HTR-8/SVneo (cell line): ENCODE measurements at regions not wholly inside any gene's neighbourhood (a gene's known extent, or its start where the extent isn't known, plus 50 kb on each side); places are given as distances from the start of the nearest gene placed in this dataset.

Experiments
- DNase-seq: peaks from one replicate; pipeline ENCODE4 v3.0.0; 2011; ENCODE audit warnings: low spot score, mixed read lengths; ENCODE audit not compliant: insufficient read length
- FAIRE-seq: peaks from 2 replicates; lab custom pipeline; 2011; peaks lifted over from hg19 to GRCh38; lab: Jason Lieb, UNC

- no peak for DNase-seq
- FAIRE-seq: no peak
Observed at GRCh38 chr14:82398256-82398655, 864.6 kb upstream of the SEL1L start.

DNA sequence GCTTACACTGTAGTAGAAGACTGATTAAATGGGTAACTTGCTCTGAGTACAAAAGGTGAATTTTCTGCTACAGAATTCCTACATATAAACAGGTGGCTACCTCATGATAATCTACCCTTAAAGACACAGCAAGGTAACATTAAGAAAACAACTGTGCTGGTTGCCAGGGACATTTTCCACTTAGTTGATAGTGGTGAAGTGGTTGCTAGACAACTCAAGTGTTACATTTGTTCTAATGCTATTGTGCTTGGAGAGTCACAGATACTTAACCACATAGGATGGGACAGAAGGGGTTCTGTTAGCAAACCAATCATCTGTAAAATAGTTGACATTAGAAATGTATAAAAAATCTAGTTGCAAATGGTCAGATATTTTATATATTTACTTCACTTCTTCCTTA is 870.3 kb upstream of the SEL1L start:
- no peak for DNase-seq
- FAIRE-seq: no peak

DNA sequence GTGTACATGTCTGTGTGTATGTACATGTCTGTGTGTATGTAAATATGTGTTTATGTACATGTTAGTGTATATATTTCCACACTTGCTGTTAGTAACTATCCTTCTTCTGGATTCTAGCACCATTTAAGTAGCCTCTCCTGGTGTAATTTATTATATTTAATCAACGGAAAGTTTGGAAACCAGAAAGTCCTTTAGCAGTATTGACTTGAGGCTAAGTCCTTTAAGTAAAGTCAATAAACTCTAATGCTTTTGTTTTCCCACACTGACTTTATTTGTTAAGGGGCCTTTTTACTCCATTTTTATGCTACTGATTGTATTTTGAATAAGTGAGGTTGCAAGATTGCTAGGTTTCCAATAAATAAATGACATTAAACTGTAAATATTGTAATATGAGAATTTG is 876.4 kb upstream of the SEL1L start:
- FAIRE-seq: no peak

DNA sequence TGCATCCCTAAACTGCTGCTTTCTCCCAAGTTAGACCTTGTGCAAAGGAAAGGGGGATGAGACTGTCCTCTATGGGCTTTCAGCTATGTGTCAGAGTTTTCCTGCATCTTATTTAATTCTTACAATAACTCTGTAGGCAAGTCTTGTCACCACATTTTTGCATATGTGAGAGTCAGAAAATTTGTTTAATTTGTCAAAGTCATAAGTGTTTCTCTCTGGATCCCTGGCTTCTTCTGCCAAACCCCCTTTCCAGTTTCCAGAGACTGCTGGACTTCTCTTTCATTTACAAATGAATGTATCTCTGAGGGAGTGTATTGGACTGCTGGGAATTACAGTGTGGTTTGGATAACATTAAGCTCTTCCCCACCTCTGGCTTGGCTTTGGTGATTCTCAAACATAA is 877.6 kb upstream of the SEL1L start:
- DNase-seq (no peak), FAIRE-seq (no peak)

More for the DNA sequence above, 876.4 kb upstream of the SEL1L start:
- no peak for DNase-seq

- DNase-seq (no peak), FAIRE-seq (no peak)
Observed at GRCh38 chr14:82412545-82412944, 878.9 kb upstream of the SEL1L start.

DNA sequence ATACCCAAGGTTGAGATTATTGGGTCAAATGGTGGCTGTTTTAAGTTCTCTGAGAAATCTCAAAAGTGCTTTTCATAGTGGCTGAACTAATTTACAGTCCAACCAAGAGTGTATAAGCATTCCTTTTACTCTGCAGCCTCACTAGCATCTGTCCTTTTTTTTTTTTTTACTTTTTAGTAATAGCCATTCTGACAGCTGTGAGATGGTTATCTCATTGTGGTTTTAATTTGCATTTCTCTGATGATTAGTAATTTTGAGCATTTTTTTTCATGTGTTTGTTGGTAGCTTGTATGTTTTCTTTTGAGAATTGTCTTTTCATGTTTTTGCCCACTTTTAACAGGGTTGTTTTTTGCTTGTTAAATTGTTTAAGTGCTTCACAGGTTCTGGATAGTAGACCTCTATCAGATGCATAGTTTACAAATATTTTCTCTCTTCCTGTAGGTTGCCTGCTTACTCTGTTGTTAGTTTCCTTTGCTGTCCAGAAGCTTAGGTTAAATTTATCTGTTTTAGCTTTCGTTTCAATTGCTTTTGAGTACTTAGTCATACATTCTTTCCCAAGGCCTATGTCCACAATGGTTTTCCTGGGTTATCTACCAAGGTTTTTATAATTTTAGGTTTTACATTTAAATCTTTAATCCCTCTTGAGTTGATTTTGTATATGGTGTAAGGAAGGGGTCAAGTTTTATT is 881.3 kb upstream of the SEL1L start:
- no peak for FAIRE-seq
- DNase-seq: no peak

GRCh38 chr14:82419933-82420332 is 886.3 kb upstream of the SEL1L start:
- DNase-seq (no peak), FAIRE-seq (no peak)

DNA sequence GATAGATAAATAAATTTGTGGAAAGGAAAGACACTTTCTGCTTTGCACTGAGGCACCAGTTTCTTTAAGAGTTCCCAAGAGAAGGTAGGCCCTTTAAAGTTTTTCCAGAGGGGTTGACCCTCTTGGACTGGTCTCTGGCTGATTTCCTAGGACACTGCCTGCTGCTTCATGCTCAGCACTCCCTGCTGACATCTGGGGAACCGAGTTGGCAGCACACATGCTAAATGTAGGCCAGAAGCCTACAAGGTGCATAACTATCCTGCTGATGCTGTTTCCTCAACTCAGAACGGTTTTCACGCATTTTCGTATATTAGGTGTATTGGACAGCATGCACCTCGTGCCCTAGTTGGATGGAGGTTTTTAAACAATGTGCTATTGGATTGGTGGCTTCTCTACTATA is 887.2 kb upstream of the SEL1L start:
- FAIRE-seq: no peak
- DNase-seq: no peak

DNA sequence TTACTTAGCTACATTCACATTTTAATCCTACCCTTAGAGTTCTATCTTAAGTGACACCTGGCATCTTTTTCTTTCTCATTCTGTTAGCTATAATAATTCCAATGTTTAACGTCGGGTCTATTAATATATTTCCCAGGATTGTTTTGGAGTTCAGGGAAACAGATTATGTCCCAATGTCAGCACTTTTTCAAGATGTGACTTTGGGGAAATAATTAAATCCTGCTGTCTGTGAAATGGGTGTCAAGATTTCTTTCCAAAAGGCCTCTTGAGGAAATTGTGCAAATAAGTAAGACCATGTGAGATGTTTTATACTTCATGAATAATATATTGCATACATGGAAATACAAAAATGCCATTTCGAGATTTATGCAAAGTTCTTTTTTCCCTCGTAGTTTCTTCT is 887.6 kb upstream of the SEL1L start:
- FAIRE-seq (no peak), DNase-seq (no peak)

GRCh38 chr14:82422230-82422629 is 888.6 kb upstream of the SEL1L start:
- FAIRE-seq: no peak
- DNase-seq: no peak

DNA sequence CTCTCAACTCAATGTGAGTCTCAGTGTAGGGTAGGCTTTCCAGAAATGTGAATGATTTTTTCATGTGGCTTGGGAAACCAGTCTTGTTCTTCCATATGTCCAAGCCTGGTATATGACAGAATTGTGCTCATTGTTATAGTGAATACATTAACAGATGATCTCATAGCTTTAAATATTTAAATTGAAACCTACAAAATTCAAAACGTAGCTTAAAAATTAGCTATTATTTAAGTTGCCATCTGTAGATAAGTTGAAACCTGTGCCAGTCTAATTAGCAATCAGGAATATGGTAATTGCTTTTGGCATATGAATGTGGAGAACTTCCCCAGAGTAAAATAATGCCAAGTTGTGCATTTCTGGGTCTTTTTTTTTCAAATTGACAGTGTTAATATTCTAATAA is 891.6 kb upstream of the SEL1L start:
- FAIRE-seq (no peak), DNase-seq (no peak)

DNA sequence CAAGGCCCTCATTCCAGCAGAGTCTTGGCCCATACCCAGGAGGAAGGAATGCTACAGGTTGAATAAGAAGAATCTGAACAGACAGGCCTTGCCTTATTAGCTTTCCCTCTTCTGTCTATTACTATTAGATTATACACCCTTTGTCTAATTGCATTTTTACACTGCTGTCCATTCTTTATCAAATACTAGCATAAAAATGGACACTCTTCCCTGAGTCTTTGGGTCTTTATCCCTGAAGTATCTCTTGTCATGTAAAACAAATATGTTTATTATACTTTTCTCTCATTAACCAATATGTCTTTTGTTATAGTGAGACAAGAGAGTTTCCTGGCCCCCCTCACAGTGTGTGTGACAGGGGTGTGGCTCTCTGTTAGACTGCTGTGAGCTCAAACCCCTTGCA is 897.4 kb upstream of the SEL1L start:
- FAIRE-seq (no peak), DNase-seq (no peak)

DNA sequence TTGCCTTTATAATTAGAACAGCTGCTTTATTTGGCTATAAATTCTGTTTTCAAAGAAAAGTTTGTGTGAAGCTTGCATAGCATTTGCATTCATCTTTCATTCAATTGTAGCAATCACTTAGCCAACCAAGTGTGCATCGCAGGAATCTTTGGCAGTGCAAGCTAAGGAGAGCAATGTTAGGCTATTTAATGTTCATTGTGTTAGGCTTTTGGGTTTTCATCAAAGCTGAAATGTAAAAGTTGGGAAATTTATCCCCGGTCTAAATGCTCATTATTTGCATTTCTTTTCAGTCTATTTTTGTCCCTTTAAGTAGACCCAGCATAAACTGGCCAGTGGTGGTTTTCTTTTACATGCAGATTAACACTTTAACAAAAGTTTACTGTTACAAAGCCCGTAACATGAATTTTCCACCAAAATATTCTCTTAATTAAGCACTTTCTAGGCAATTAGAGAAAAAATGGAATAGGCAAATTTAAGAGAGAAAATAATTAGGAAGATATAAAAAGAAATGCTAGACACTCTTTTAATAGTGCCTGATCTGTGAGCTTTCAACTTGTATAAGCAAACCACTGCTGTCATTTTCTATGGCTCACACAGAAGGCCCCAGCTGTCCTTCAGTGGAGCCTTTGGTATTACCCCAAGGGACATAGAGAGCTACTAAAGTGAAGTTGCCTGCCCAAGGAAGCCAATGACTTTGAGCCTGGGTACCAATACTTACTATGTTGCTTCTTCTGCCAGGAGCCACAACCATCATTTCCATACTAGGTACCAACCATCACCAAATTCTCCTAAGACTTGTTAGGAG is 898.9 kb upstream of the SEL1L start:
- FAIRE-seq: no peak
- no peak for DNase-seq

DNA sequence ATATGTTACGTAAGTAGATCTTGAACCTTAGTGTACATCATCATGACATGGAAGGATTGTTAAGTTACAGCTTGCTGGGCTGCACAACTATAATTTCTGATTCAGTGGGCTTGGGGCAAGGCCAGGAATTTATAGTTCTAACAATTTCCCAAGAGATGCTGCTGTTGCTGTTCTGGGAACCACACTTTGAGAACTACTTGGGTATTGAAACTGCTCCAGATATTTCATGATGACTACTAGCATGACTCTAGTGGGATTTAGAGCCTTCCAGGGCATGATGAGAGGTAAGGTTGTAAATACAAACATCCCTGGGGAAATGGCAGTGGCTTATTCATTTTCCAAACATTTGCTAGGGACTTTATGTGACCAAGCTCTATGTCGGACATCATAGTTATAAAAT is 904.8 kb upstream of the SEL1L start:
- no peak for FAIRE-seq
- DNase-seq: no peak

DNA sequence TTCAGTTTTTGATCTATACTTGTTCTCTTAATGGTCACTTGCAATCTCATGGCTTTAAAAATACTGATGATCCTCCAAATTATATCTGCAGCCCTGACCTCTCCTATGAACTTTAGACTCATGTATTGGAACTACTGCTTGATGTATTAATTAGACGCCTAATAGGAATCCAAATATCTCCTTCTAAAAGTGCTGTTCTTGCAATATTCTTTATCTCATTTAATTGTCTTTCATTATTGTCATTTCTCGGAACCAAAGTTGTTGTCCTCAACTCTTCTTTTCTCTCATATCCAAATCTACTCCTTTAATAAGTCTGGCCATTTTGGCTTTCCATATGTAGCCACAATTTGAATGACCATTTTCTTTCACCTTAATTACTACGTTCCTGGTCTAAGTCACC is 907.6 kb upstream of the SEL1L start:
- DNase-seq (no peak), FAIRE-seq (no peak)

DNA sequence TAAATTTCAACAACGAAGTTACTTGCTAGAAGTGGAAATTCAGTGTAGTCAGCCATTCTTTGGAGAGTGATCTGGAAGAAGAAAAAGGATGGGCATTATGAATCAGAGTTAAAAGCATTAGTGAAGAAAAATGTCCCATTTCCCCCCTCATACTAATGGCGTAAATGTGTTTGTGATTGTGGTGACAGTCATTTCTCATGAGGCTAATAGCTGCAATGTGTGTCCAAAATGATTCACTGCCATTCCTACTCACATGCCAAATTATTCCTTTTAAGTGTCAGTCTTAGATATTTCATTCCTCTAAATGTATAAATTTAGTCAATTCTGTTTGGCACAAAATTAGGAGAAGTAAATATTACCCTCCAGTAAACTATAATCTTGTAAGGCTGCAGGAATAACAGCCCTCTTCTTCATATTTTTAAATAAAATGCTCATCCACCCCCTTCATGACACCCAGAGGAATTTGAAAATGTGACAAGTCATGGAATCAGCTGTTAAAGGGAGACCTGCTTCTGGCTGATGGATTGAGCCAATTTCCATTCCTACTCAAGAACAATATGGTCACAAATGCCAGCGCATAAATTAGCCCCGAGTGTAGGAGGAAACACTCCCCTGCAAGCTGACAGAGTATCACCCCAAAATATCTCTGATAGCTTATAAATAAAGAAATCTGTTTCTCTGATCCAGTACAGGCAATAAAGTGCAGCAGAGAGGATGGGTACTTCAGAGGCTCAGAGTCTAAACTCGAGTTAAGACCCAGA is 912.3 kb upstream of the SEL1L start:
- FAIRE-seq (no peak), DNase-seq (no peak)

- no peak for FAIRE-seq
- no peak for DNase-seq
Observed at GRCh38 chr14:82447586-82447985, 913.9 kb upstream of the SEL1L start.

DNA sequence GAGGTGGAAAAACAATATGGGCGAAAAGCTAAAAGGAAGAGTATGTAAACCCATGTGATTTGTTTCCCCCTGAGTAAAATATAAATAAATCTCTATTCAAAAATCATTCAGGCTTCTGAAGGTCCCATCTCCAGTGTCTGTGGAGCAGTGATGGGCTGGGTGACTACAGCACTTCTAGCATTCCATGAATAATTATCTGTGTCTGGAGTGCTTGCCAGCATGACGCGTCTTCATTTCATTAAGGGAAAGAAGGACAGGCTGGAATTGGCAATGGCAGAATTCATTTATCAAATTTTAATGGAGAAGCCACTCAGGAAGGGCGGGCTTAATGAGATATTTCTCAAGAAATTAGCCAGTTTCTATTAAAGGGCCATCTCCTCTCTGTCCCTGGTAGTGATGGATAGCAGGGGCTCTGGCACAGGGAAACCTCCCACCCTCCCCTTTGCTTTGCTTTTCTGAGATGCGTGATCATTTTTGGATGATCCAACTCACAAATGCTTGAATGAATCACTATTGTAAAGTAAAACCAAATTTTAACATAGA is 916.3 kb upstream of the SEL1L start:
- DNase-seq: no peak
- FAIRE-seq: no peak

DNA sequence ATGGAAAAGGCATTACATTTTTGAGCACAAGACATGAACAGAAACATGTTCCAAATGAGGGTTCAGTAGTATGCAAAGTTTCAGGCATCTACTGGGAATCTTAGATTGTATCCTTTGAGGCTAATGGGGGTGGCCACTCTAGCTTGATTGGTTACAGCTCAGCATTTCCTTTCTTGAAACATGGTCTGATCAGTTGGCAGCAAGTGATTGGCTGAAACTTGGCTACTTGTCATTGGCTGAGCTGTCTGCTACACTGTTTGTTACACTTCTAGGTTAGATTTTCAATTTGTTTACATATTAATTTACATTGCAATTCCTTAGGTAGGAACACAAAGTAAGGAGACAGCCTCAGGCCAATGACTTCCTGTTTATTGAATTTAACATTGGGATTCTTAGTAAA is 918.0 kb upstream of the SEL1L start:
- no peak for DNase-seq

DNA sequence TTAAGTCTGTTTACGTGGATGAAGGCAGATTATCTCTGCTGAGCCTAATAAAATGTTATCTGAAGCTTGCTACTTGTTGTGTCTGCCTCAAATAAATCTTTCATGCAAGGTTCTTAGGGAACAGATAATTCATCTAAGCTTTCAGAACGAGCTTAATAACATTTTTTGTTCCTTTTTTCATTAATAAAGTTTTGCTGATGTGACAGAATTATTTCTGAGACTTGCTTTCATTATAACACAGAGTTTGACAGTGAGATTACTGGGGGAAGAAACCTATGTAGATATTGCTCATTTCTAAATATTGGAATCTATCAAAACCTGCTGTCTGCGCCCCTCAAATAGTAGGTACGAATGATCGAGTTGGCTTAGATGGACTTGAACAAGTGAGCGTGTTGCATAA is 948.7 kb upstream of the SEL1L start:
- no peak for FAIRE-seq
- no peak for DNase-seq

More for the DNA sequence above, 918.0 kb upstream of the SEL1L start:
- FAIRE-seq: no peak

- no peak for FAIRE-seq
- no peak for DNase-seq
Observed at GRCh38 chr14:82488473-82488872, 954.8 kb upstream of the SEL1L start.
